Left ventricle myocardium superior (tissue), 1 donor: ENCODE measurements at regions not wholly inside any gene's neighbourhood (a gene's known extent, or its start where the extent isn't known, plus 50 kb on each side); places are given as distances from the start of the nearest gene placed in this dataset.
A peak's percentile ranks its signal among the peaks of the same experiment; 100 is the strongest.
"Not testable (repeated sequence)": the region's sequence is repeated elsewhere in the genome, so short reads cannot be mapped to it uniquely, and the experiment has no call there.

ENCODE experiments used
- ATAC-seq: fragments of 200-7000 bp; cut with Tn5 transposase; one replicate; pipeline ENCODE4 v1.9.1; 2020; ENCODE audit warnings: mild to moderate bottlenecking, moderate library complexity
- DNase-seq: peaks from one replicate; pipeline ENCODE4 v3.0.0-alpha.2; 2020
- intact Hi-C: fragments of 100-400 bp; cut with micrococcal nuclease; formaldehyde crosslinking; loops from one replicate; pipeline ENCODE4 v1.11.0; 2022
- donor health status: DM: no; HTN: yes; CAD: no; lungs with severe emphysema.

GRCh38 chr3:3366386-3366785 lies 186.9 kb upstream of the CRBN start:
- intact Hi-C loops = no loop called here
- ATAC-seq = peak; percentile 77
- DNase-seq = no peak

GRCh38 chr3:3365716-3366115 lies 186.2 kb upstream of the CRBN start:
- ATAC-seq (no peak), DNase-seq (no peak)
- intact Hi-C loops = no loop called here

- intact Hi-C loops = no loop called here
- no peak for DNase-seq
- ATAC-seq = no peak
Measured at GRCh38 chr3:3356846-3357245, 177.4 kb upstream of the CRBN start.

GRCh38 chr3:3355442-3355841 lies 176.0 kb upstream of the CRBN start:
- DNase-seq = no peak
- intact Hi-C loops = no loop called here
- ATAC-seq = no peak

GRCh38 chr3:3353153-3353552 lies 173.7 kb upstream of the CRBN start:
- intact Hi-C loops = no loop called here
- ATAC-seq = no peak
- no peak for DNase-seq

GRCh38 chr3:3351226-3351625 lies 171.7 kb upstream of the CRBN start:
- DNase-seq = no peak
- no peak for ATAC-seq
- intact Hi-C loops = no loop called here

GRCh38 chr3:3347056-3347455 lies 167.6 kb upstream of the CRBN start:
- intact Hi-C loops, ATAC-seq, DNase-seq: not testable (repeated sequence)

GRCh38 chr3:3346556-3346955 lies 167.1 kb upstream of the CRBN start:
- no peak for DNase-seq
- ATAC-seq = no peak
- intact Hi-C loops = no loop called here

GRCh38 chr3:3342141-3342540 lies 162.7 kb upstream of the CRBN start:
- intact Hi-C loops = no loop called here
- DNase-seq (no peak), ATAC-seq (no peak)

GRCh38 chr3:3340965-3341895 lies 161.7 kb upstream of the CRBN start:
- no peak for ATAC-seq
- intact Hi-C loops = no loop called here
- no peak for DNase-seq

- DNase-seq = no peak
- no peak for ATAC-seq
- intact Hi-C loops = no loop called here
Measured at GRCh38 chr3:3340526-3340925, 161.0 kb upstream of the CRBN start.

GRCh38 chr3:3335903-3336302 lies 156.4 kb upstream of the CRBN start:
- intact Hi-C loops = no loop called here

GRCh38 chr3:3334491-3334890 lies 155.0 kb upstream of the CRBN start:
- ATAC-seq (no peak), DNase-seq (no peak)
- intact Hi-C loops = no loop called here

More at GRCh38 chr3:3335903-3336302, 156.4 kb upstream of the CRBN start:
- ATAC-seq = no peak
- DNase-seq = no peak

- intact Hi-C loops = no loop called here
- ATAC-seq (no peak), DNase-seq (no peak)
Measured at GRCh38 chr3:3333571-3333970, 154.1 kb upstream of the CRBN start.

- no peak for ATAC-seq
- intact Hi-C loops = no loop called here
- no peak for DNase-seq
Measured at GRCh38 chr3:3316521-3316920, 137.0 kb upstream of the CRBN start.

- no peak for ATAC-seq
- DNase-seq = no peak
- intact Hi-C loops = no loop called here
Measured at GRCh38 chr3:3315846-3316245, 136.4 kb upstream of the CRBN start.

- intact Hi-C loops = no loop called here
- no peak for DNase-seq
- no peak for ATAC-seq
Measured at GRCh38 chr3:3309887-3310286, 130.4 kb upstream of the CRBN start.

- DNase-seq = no peak
- ATAC-seq = no peak
- intact Hi-C loops = no loop called here
Measured at GRCh38 chr3:3308809-3309208, 129.3 kb upstream of the CRBN start.

- intact Hi-C loops = no loop called here
- ATAC-seq (no peak), DNase-seq (no peak)
Measured at GRCh38 chr3:3307491-3307890, 128.0 kb upstream of the CRBN start.

GRCh38 chr3:3305841-3306240 lies 126.3 kb upstream of the CRBN start:
- no peak for ATAC-seq
- intact Hi-C loops = no loop called here
- DNase-seq = no peak

GRCh38 chr3:3305084-3305483 lies 125.6 kb upstream of the CRBN start:
- DNase-seq = no peak
- no peak for ATAC-seq
- intact Hi-C loops = no loop called here
